ENCODE measurements at regions not wholly inside any gene's neighbourhood (a gene's known extent, or its start where the extent isn't known, plus 50 kb on each side); places are given as distances from the start of the nearest gene placed in this dataset.
"Not testable (repeated sequence)": the region's sequence is repeated elsewhere in the genome, so short reads cannot be mapped to it uniquely, and the experiment has no call there.

DNA sequence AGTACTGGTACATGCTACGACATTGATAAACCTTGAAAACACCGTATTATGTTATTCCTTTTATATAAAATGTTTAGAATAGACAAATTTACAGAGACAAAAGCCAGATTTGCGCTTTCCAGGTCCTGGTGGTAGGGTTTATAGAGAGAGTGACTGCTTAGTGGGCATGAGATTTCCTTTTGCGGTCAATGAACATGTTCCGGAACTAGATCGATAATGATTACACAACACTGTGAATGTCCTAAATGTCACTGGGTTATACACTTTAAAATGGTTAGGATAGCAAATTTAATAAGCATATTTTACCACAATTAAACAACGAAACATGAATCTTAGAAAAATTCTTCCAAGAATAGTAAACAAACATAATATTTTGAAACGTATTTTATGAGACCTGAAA, 77.3 kb downstream of the MAGEA10 start:
- WGBS, 2 donors = 36 to 44% methylated on average over 8 of the region's 8 CpGs
- intact Hi-C loops (cut with DNase I) = no loop called here
- H3K4me3 ChIP-seq = no peak overlapping the region
- no peaks in the 10 kb centered on the region for H3K36me3 ChIP-seq (replicated peaks in 1 of 2; ENCODE audit: insufficient read depth in 1 of 2, low read depth in 2 of 2)
- no peak for ATAC-seq
- H3K4me1 ChIP-seq = no peaks in the 10 kb centered on the region
- H3K9me3 ChIP-seq = no peaks in the 10 kb centered on the region
- H3K27ac ChIP-seq = no peak overlapping the region
- DNase-seq = no peak
- H3K27me3 ChIP-seq = no peaks in the 10 kb centered on the region
- TF ChIP-seq, protein P1, sequence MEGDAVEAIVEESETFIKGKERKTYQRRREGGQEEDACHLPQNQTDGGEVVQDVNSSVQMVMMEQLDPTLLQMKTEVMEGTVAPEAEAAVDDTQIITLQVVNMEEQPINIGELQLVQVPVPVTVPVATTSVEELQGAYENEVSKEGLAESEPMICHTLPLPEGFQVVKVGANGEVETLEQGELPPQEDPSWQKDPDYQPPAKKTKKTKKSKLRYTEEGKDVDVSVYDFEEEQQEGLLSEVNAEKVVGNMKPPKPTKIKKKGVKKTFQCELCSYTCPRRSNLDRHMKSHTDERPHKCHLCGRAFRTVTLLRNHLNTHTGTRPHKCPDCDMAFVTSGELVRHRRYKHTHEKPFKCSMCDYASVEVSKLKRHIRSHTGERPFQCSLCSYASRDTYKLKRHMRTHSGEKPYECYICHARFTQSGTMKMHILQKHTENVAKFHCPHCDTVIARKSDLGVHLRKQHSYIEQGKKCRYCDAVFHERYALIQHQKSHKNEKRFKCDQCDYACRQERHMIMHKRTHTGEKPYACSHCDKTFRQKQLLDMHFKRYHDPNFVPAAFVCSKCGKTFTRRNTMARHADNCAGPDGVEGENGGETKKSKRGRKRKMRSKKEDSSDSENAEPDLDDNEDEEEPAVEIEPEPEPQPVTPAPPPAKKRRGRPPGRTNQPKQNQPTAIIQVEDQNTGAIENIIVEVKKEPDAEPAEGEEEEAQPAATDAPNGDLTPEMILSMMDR (IDR thresholded peaks at IDR 0.05) = no peak
- TF ChIP-seq POLR2A (IDR thresholded peaks at IDR 0.05) = no peak

DNA sequence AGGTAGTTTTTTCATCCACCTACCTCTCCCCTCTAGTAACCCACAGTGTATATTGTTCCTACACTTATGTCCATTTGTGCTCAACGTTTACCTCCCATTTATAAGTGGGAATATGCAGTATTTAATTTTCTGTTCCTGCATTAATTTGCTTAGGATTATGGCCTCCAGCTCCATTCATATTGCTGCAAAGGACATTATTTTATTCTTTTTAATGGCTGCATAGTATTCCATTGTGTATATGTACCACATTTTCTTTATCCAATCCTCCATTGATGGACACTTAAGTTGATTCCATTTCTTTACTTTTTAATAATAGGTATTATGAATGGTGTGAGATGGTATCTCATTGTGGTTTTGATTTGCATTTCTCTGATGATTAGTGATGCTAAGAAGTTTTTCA, 76.1 kb upstream of the GABRE start:
- intact Hi-C loops (cut with DNase I); H3K4me3 ChIP-seq; H3K9me3 ChIP-seq; H3K36me3 ChIP-seq (replicated peaks in 1 of 2; ENCODE audit: insufficient read depth in 1 of 2, low read depth in 2 of 2); H3K27me3 ChIP-seq; DNase-seq; H3K4me1 ChIP-seq; ATAC-seq; H3K27ac ChIP-seq: not testable (repeated sequence)
- 57 to 80% methylated on average over 1 of the region's 1 CpG for WGBS, 2 donors

DNA sequence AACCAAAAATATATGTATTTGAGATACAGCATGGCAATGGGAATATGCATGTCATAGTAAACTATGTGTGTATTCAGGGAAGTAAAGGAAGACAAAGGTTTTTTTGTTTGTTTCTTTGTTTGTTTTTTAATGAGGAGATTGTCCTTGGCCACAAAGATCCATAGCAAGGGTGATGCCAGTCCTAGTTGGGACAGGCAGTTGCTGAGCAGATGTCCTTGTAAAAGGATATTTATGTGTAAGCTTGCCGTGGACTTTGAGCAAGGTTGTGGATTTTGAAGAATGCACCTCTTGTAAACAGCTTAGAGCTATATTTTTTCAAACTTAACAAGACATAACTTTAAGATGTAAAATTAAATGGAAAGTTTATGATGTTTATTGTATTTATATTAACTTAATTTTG, 69.9 kb upstream of the GABRE start:
- Histone ChIP-seq H3K27me3 (no peaks in the 10 kb centered on the region), H3K36me3 (replicated peaks in 1 of 2; ENCODE audit: insufficient read depth in 1 of 2, low read depth in 2 of 2) (no peaks in the 10 kb centered on the region), H3K9me3 (no peaks in the 10 kb centered on the region), H3K4me3 (no peak overlapping the region), H3K4me1 (no peaks in the 10 kb centered on the region), H3K27ac (no peak overlapping the region)
- no peak for ATAC-seq
- TF ChIP-seq, protein P1 (IDR thresholded peaks at IDR 0.05) = no peak
- no peak for TF ChIP-seq POLR2A (IDR thresholded peaks at IDR 0.05)
- 33 to 50% methylated on average over 1 of the region's 1 CpG for WGBS, 2 donors
- intact Hi-C loops (cut with DNase I) = no loop called here
- DNase-seq = no peak

GRCh38 chrX:152038804-152039203, 64.3 kb upstream of the GABRE start:
- no peak for TF ChIP-seq POLR2A (IDR thresholded peaks at IDR 0.05)
- TF ChIP-seq, protein P1 (IDR thresholded peaks at IDR 0.05) = no peak
- H3K36me3 ChIP-seq (replicated peaks in 1 of 2; ENCODE audit: insufficient read depth in 1 of 2, low read depth in 2 of 2) = no peaks in the 10 kb centered on the region
- intact Hi-C loops (cut with DNase I) = no loop called here
- H3K27me3 ChIP-seq = no peaks in the 10 kb centered on the region
- no peaks in the 10 kb centered on the region for H3K4me1 ChIP-seq
- 56 to 76% methylated on average over 2 of the region's 2 CpGs for WGBS, 2 donors
- DNase-seq (no peak), ATAC-seq (no peak)
- H3K4me3 ChIP-seq = no peak overlapping the region
- no peaks in the 10 kb centered on the region for H3K9me3 ChIP-seq
- H3K27ac ChIP-seq = no peak overlapping the region

DNA sequence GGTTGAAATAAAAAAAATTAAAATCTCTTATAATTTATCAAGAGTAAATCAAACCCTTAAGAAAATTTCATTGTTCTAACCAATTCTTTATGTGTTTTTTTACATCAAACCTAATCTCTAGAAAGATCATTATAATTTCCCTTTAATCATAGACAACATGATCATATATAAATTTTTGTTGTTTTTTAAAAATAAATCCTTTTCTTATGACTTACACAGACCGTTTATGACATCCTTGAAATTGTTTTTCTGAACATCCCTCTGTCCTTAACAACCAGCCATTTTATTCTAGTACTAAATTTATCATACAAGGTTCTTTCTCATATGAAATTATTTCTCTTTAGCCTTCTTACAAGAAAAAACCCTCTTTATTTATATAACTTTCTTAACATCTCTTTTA, 62.7 kb upstream of the GABRE start:
- WGBS, 2 donors = 58% methylated on average over 1 of the region's 1 CpG
- ATAC-seq (no peak), DNase-seq (no peak)
- Histone ChIP-seq H3K4me3 (no peak overlapping the region), H3K27ac (no peak overlapping the region), H3K27me3 (no peaks in the 10 kb centered on the region), H3K9me3 (no peaks in the 10 kb centered on the region), H3K4me1 (no peaks in the 10 kb centered on the region), H3K36me3 (replicated peaks in 1 of 2; ENCODE audit: insufficient read depth in 1 of 2, low read depth in 2 of 2) (no peaks in the 10 kb centered on the region)
- intact Hi-C loops (cut with DNase I) = no loop called here
- TF ChIP-seq, protein P1 (IDR thresholded peaks at IDR 0.05) = no peak
- no peak for TF ChIP-seq POLR2A (IDR thresholded peaks at IDR 0.05)

DNA sequence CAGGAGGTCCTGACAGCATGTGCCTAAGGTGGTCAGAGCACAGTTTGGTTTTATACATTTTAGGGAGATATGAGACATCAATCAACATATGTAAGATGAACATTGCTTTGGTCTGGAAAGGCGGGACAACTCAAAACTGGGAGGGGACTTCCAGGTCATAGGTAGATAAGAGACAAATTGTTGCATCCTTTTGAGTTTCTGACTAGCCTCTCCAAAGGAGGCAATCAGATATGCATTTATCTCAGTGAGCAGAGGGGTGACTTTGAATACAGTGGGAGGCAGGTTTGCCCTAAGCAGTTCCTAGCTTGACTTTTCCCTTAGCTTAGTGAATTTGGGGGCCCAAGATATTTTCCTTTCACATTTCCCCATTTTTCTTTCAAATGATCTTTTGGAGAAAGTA, 56.9 kb upstream of the GABRE start:
- H3K4me1 ChIP-seq; intact Hi-C loops (cut with DNase I); H3K4me3 ChIP-seq; DNase-seq; H3K27me3 ChIP-seq; H3K36me3 ChIP-seq (replicated peaks in 1 of 2; ENCODE audit: insufficient read depth in 1 of 2, low read depth in 2 of 2); H3K27ac ChIP-seq; H3K9me3 ChIP-seq; ATAC-seq: not testable (repeated sequence)
- 60 to 70% methylated on average over 1 of the region's 1 CpG for WGBS, 2 donors

All from body of pancreas (tissue), 4 donors.